ENCODE measurements at regions not wholly inside any gene's neighbourhood (a gene's known extent, or its start where the extent isn't known, plus 50 kb on each side); places are given as distances from the start of the nearest gene placed in this dataset.
"Not testable (repeated sequence)": the region's sequence is repeated elsewhere in the genome, so short reads cannot be mapped to it uniquely, and the experiment has no call there.

DNA sequence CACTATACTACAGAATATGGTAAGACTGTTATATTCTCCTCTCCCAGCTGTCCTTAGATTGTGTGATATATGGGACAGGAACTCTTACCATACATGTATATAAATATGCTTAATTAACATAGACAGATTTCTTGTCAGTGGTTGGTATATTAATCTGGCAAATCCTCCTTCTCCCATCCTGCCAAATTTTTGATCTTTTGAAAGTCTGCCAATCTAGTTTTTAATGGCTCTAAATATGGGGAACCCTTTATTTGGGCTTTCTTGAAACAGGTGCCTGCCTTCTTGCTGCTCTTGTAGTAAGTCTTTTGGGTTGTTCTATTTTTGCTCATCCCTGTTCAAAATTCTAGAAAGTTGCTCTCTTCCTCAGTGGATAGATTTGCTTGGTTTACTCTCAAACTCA lies 63.5 kb downstream of the SPATA31D1 start:
- Mint-ChIP-seq H3K36me3 (ENCODE audit: low read depth) (no peaks in the 10 kb centered on the region), H3K9me3 (peaks cover 4% of the 10 kb centered on the region), H3K4me1 (no peaks in the 10 kb centered on the region), H3K4me3 (no peak overlapping the region), H3K27me3 (ENCODE audit: low read depth) (no peaks in the 10 kb centered on the region), H3K27ac (ENCODE audit: unreplicated experiment) (no peak overlapping the region)
- no peak for TF ChIP-seq CTCF (conservative IDR thresholded peaks at IDR 0.05)
- DNase-seq (ENCODE audit: low read depth, low spot score): no peak

DNA sequence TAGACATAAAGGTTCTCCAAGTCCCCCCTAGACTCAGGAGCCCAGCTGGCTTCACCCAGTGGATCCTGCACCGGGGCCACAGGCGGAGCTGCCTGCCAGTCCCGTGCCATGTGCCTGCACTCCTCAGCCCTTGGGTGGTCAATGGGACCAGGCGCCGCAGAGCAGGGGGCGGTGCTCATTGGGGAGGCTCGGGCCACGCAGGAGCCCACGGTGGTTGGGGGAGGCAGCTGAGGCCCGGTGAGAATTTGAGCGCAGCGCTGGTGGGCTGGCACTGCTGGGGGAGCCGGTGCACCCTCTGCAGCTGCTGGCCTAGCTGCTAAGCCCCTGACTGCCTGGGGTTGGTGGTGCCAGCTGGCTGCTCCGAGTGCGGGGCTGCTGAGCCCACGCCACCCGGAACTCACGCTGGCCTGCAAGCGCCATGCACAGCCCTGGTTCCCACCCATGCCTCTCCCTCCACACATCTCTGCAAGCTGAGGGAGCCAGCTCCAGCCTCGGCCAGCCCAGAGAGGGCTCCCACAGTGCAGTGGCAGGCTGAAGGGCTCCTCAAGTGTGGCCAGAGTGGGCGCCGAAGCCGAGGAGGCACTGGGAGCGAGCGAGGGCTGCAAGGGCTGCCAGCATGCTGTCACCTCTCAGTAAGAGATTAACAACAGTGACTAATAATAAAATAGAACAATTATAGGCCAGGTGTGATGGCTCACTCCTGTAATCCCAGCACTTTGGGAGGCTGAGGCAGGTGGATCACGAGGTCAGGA lies 65.9 kb downstream of the SPATA31D1 start:
- TF ChIP-seq CTCF (conservative IDR thresholded peaks at IDR 0.05): no peak
- H3K4me3 Mint-ChIP-seq: no peak overlapping the region
- H3K27ac Mint-ChIP-seq (ENCODE audit: unreplicated experiment): no peak overlapping the region
- DNase-seq (ENCODE audit: low read depth, low spot score): no peak
- no peaks in the 10 kb centered on the region for H3K4me1 Mint-ChIP-seq
- H3K36me3 Mint-ChIP-seq (ENCODE audit: low read depth): no peaks in the 10 kb centered on the region
- no peaks in the 10 kb centered on the region for H3K27me3 Mint-ChIP-seq (ENCODE audit: low read depth)
- H3K9me3 Mint-ChIP-seq: peaks cover 2% of the 10 kb centered on the region

GRCh38 chr9:82057805-82058204 lies 69.2 kb downstream of the SPATA31D1 start:
- Mint-ChIP-seq H3K27ac (ENCODE audit: unreplicated experiment) (no peak overlapping the region), H3K36me3 (ENCODE audit: low read depth) (no peaks in the 10 kb centered on the region), H3K27me3 (ENCODE audit: low read depth) (no peaks in the 10 kb centered on the region), H3K9me3 (peaks cover 2% of the 10 kb centered on the region), H3K4me3 (no peak overlapping the region), H3K4me1 (peaks cover 3% of the 10 kb centered on the region)
- DNase-seq (ENCODE audit: low read depth, low spot score): no peak
- no peak for TF ChIP-seq CTCF (conservative IDR thresholded peaks at IDR 0.05)

DNA sequence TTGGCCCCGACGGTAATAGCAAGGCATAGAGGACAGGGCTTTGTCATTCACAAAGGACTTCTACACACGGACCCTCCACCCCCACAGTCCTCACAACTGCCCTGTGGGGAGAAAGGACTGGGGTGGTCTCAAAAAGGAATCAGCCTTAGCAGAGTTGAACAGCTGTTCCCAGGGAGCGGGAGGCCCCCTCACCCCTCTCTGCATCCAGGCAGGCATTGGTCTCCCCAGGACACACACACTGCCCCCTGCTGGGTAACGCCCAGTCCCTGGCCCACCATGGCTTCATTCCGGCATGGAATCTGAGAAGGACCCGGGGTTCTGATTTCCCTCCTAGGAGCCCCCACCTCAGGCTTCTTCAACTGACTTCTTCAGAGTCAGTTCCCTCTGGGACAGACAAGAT lies 73.2 kb downstream of the SPATA31D1 start:
- H3K4me1 Mint-ChIP-seq; H3K36me3 Mint-ChIP-seq (ENCODE audit: low read depth); H3K4me3 Mint-ChIP-seq; H3K27ac Mint-ChIP-seq (ENCODE audit: unreplicated experiment); H3K9me3 Mint-ChIP-seq; DNase-seq (ENCODE audit: low read depth, low spot score); H3K27me3 Mint-ChIP-seq (ENCODE audit: low read depth): not testable (repeated sequence)

GRCh38 chr9:82062245-82062644 lies 73.7 kb downstream of the SPATA31D1 start:
- Mint-ChIP-seq H3K27ac (ENCODE audit: unreplicated experiment) (no peak overlapping the region), H3K4me3 (no peak overlapping the region), H3K36me3 (ENCODE audit: low read depth) (no peaks in the 10 kb centered on the region), H3K27me3 (ENCODE audit: low read depth) (no peaks in the 10 kb centered on the region), H3K9me3 (no peaks in the 10 kb centered on the region), H3K4me1 (peaks cover 3% of the 10 kb centered on the region)
- no peak for DNase-seq (ENCODE audit: low read depth, low spot score)
- no peak for TF ChIP-seq CTCF (conservative IDR thresholded peaks at IDR 0.05)

All from neural crest cell (in vitro differentiated cells).